Trophoblast cell (in vitro differentiated cells and primary cell): ENCODE measurements at regions not wholly inside any gene's neighbourhood (a gene's known extent, or its start where the extent isn't known, plus 50 kb on each side); places are given as distances from the start of the nearest gene placed in this dataset.

Source experiments
- DNase-seq, 2 donors: peaks; one replicate each; pipeline ENCODE4 v3.0.0-alpha.2; 2016
- H2AFZ ChIP-seq: 2 replicates; pipeline ENCODE4 v1.6.1; 2013; ENCODE audit warnings: low read length, moderate library complexity, mild to moderate bottlenecking; ENCODE audit not compliant: insufficient read depth, poor library complexity
- H2AK5ac ChIP-seq: 2 replicates; pipeline ENCODE4 v1.6.1; 2013; ENCODE audit warnings: mild to moderate bottlenecking, low read length
- H2BK120ac ChIP-seq: 2 replicates; pipeline ENCODE4 v1.6.1; 2013; ENCODE audit warnings: low read length, mild to moderate bottlenecking, moderate library complexity; ENCODE audit not compliant: insufficient read depth, poor library complexity
- H2BK12ac ChIP-seq: 2 replicates; pipeline ENCODE4 v1.6.1; 2013; ENCODE audit warnings: mild to moderate bottlenecking, low read length, moderate library complexity
- H2BK5ac ChIP-seq: 2 replicates; pipeline ENCODE4 v1.6.1; 2013; ENCODE audit warnings: low read length, low read depth, moderate library complexity, mild to moderate bottlenecking; ENCODE audit not compliant: poor library complexity
- H3K14ac ChIP-seq: 2 replicates; pipeline ENCODE4 v1.6.1; 2013; ENCODE audit warnings: mild to moderate bottlenecking, low read length
- H3K18ac ChIP-seq: 2 replicates; pipeline ENCODE4 v1.6.1; 2013; ENCODE audit warnings: mild to moderate bottlenecking, low read length
- H3K23ac ChIP-seq: 2 replicates; pipeline ENCODE4 v1.6.1; 2013; ENCODE audit warnings: low read length
- H3K27ac ChIP-seq: 2 replicates; pipeline ENCODE4 v1.5.1; 2013; ENCODE audit warnings: low read depth, mild to moderate bottlenecking, inconsistent platforms, low read length, moderate library complexity
- H3K27me3 ChIP-seq: 2 replicates; pipeline ENCODE4 v1.6.1; 2013; ENCODE audit warnings: inconsistent platforms, mild to moderate bottlenecking, low read length, moderate library complexity; ENCODE audit not compliant: insufficient read depth
- H3K36me3 ChIP-seq, 2 experiments: 1 replicate in 1 of 2; 2 replicates in 1 of 2; pipeline ENCODE4 v1.6.1; 2013; ENCODE audit warnings: low read length in 2 of 2, mild to moderate bottlenecking in 2 of 2, moderate library complexity in 1 of 2; ENCODE audit not compliant: insufficient read depth in 2 of 2, control insufficient read depth in 1 of 2
- H3K4ac ChIP-seq: 2 replicates; pipeline ENCODE4 v1.6.1; 2013; ENCODE audit warnings: low read depth, mild to moderate bottlenecking, low read length, moderate library complexity
- H3K4me1 ChIP-seq, 2 experiments: 1 replicate in 1 of 2; 2 replicates in 1 of 2; pipeline ENCODE4 v1.6.1; 2013; ENCODE audit warnings: low read length in 2 of 2, mild to moderate bottlenecking in 2 of 2, moderate library complexity in 1 of 2; ENCODE audit not compliant: insufficient read depth in 2 of 2, control insufficient read depth in 1 of 2
- H3K4me2 ChIP-seq: 2 replicates; pipeline ENCODE4 v1.6.1; 2013; ENCODE audit warnings: inconsistent platforms, mild to moderate bottlenecking, low read length, moderate library complexity
- H3K4me3 ChIP-seq: 2 replicates; pipeline ENCODE4 v1.5.1; 2013; ENCODE audit warnings: mild to moderate bottlenecking, low read depth, low read length, inconsistent platforms
- H3K79me1 ChIP-seq: one replicate; pipeline ENCODE4 v1.6.1; 2013; ENCODE audit warnings: low read length
- H3K79me2 ChIP-seq: 2 replicates; pipeline ENCODE4 v1.6.1; 2013; ENCODE audit warnings: low read length, mild to moderate bottlenecking; ENCODE audit not compliant: control insufficient read depth, insufficient read depth, poor library complexity
- H3K9ac ChIP-seq: 2 replicates; pipeline ENCODE4 v1.6.1; 2013; ENCODE audit warnings: mild to moderate bottlenecking, low read length
- H3K9me3 ChIP-seq: 2 replicates; pipeline ENCODE4 v1.6.1; 2013; ENCODE audit warnings: low read depth, mild to moderate bottlenecking, control low read depth, inconsistent platforms, low read length; ENCODE audit not compliant: insufficient read depth
- H4K12ac ChIP-seq: 2 replicates; pipeline ENCODE4 v1.6.1; 2013; ENCODE audit warnings: low read depth, mild to moderate bottlenecking, low read length, moderate library complexity
- H4K8ac ChIP-seq: 2 replicates; pipeline ENCODE4 v1.6.1; 2013; ENCODE audit warnings: low read depth, mild to moderate bottlenecking, low read length, moderate library complexity
- H4K91ac ChIP-seq: one replicate; pipeline ENCODE4 v1.6.1; 2013; ENCODE audit warnings: low read depth, mild to moderate bottlenecking, low read length, moderate library complexity
- WGBS: extraction: QIAGEN DNeasy Blood & Tissue Kit; methylation state at CpG from one replicate; pipeline ENCODE4 v1.1.7; 2013; ENCODE audit warnings: missing lambda C conversion rate; ENCODE audit not compliant: insufficient read length, insufficient coverage; ENCODE audit errors: extremely low coverage; 5-methylcytosine and 5-hydroxymethylcytosine counted together

GRCh38 chr10:65360497-65360896 is 1565.3 kb upstream of the LRRTM3 start:
- Histone ChIP-seq H2AFZ (no peak overlapping the region), H2BK120ac (no peak overlapping the region), H3K79me2 (no peaks in the 10 kb centered on the region), H2BK5ac (no peak overlapping the region), H2AK5ac (no peak overlapping the region), H3K9me3 (no peaks in the 10 kb centered on the region), H3K79me1 (no peaks in the 10 kb centered on the region), H3K4ac (no peak overlapping the region), H3K4me3 (no peak overlapping the region), H3K4me1 (no peaks in the 10 kb centered on the region), H3K18ac (no peak overlapping the region), H3K9ac (no peak overlapping the region), H2BK12ac (no peak overlapping the region), H3K23ac (no peak overlapping the region), H4K91ac (no peak overlapping the region), H3K36me3 (no peaks in the 10 kb centered on the region), H3K27me3 (no peaks in the 10 kb centered on the region), H4K8ac (no peak overlapping the region), H3K4me2 (no peak overlapping the region), H4K12ac (no peak overlapping the region), H3K14ac (no peak overlapping the region), H3K27ac (no peak overlapping the region)
- WGBS = no CpG with 5 or more reads among the region's 2 CpGs
- no peak for DNase-seq

- no peak overlapping the region for H2BK5ac ChIP-seq
- no peaks in the 10 kb centered on the region for H3K79me1 ChIP-seq
- H3K4ac ChIP-seq = no peak overlapping the region
- no peak for DNase-seq
- no peak overlapping the region for H3K4me2 ChIP-seq
- no peak overlapping the region for H2BK12ac ChIP-seq
- H3K9ac ChIP-seq = no peak overlapping the region
- no peak overlapping the region for H3K27ac ChIP-seq
- H4K8ac ChIP-seq = no peak overlapping the region
- no peak overlapping the region for H2BK120ac ChIP-seq
- H3K4me3 ChIP-seq = no peak overlapping the region
- H4K12ac ChIP-seq = no peak overlapping the region
- H3K23ac ChIP-seq = no peak overlapping the region
- no peak overlapping the region for H2AK5ac ChIP-seq
- no peak overlapping the region for H3K14ac ChIP-seq
- H3K9me3 ChIP-seq = no peaks in the 10 kb centered on the region
- H3K18ac ChIP-seq = no peak overlapping the region
- no peak overlapping the region for H2AFZ ChIP-seq
- H3K79me2 ChIP-seq = no peaks in the 10 kb centered on the region
- no peak overlapping the region for H4K91ac ChIP-seq
- no peaks in the 10 kb centered on the region for H3K36me3 ChIP-seq
- no peaks in the 10 kb centered on the region for H3K4me1 ChIP-seq
- no peaks in the 10 kb centered on the region for H3K27me3 ChIP-seq
- no CpG with 5 or more reads among the region's 1 CpG for WGBS
Observed at GRCh38 chr10:65365878-65366277, 1560.0 kb upstream of the LRRTM3 start.

- Histone ChIP-seq H2BK120ac (no peak overlapping the region), H3K4ac (no peak overlapping the region), H3K9me3 (no peaks in the 10 kb centered on the region), H3K4me3 (no peak overlapping the region), H2AK5ac (no peak overlapping the region), H3K79me2 (no peaks in the 10 kb centered on the region), H3K4me2 (no peak overlapping the region), H3K9ac (no peak overlapping the region), H4K8ac (no peak overlapping the region), H4K91ac (no peak overlapping the region), H3K27ac (no peak overlapping the region), H2BK12ac (no peak overlapping the region), H3K79me1 (no peaks in the 10 kb centered on the region), H3K4me1 (no peaks in the 10 kb centered on the region), H3K36me3 (no peaks in the 10 kb centered on the region), H3K27me3 (no peaks in the 10 kb centered on the region), H2AFZ (no peak overlapping the region), H3K18ac (no peak overlapping the region), H2BK5ac (no peak overlapping the region), H3K14ac (no peak overlapping the region), H4K12ac (no peak overlapping the region), H3K23ac (no peak overlapping the region)
- no peak for DNase-seq
Observed at GRCh38 chr10:65367706-65368105, 1558.1 kb upstream of the LRRTM3 start.

- H2AFZ ChIP-seq = no peak overlapping the region
- no peaks in the 10 kb centered on the region for H3K27me3 ChIP-seq
- no peak overlapping the region for H2BK120ac ChIP-seq
- no peak overlapping the region for H3K4me2 ChIP-seq
- no CpG with 5 or more reads among the region's 3 CpGs for WGBS
- H3K4me1 ChIP-seq = peaks cover 0 to 4% of the 10 kb centered on the region in 2 experiments
- no peak overlapping the region for H3K23ac ChIP-seq
- H2BK5ac ChIP-seq = no peak overlapping the region
- DNase-seq = no peak
- H2BK12ac ChIP-seq = no peak overlapping the region
- no peaks in the 10 kb centered on the region for H3K36me3 ChIP-seq
- H4K8ac ChIP-seq = no peak overlapping the region
- no peak overlapping the region for H3K4ac ChIP-seq
- H3K79me2 ChIP-seq = no peaks in the 10 kb centered on the region
- H3K79me1 ChIP-seq = no peaks in the 10 kb centered on the region
- no peaks in the 10 kb centered on the region for H3K9me3 ChIP-seq
- H4K91ac ChIP-seq = no peak overlapping the region
- no peak overlapping the region for H3K18ac ChIP-seq
- H3K4me3 ChIP-seq = no peak overlapping the region
- H3K27ac ChIP-seq = no peak overlapping the region
- no peak overlapping the region for H3K9ac ChIP-seq
- no peak overlapping the region for H2AK5ac ChIP-seq
- H3K14ac ChIP-seq = no peak overlapping the region
- no peak overlapping the region for H4K12ac ChIP-seq
Observed at GRCh38 chr10:65375528-65375927, 1550.3 kb upstream of the LRRTM3 start.
